NCI-H1092 treated with DMSO at 0.1 percent for 48 hours (cell line): ENCODE measurements at regions not wholly inside any gene's neighbourhood (a gene's known extent, or its start where the extent isn't known, plus 50 kb on each side); places are given as distances from the start of the nearest gene placed in this dataset.

ENCODE experiments used
- DNase-seq: peaks from one replicate; lab custom pipeline; 2025; lab: John Stamatoyannopoulos, UW

DNA sequence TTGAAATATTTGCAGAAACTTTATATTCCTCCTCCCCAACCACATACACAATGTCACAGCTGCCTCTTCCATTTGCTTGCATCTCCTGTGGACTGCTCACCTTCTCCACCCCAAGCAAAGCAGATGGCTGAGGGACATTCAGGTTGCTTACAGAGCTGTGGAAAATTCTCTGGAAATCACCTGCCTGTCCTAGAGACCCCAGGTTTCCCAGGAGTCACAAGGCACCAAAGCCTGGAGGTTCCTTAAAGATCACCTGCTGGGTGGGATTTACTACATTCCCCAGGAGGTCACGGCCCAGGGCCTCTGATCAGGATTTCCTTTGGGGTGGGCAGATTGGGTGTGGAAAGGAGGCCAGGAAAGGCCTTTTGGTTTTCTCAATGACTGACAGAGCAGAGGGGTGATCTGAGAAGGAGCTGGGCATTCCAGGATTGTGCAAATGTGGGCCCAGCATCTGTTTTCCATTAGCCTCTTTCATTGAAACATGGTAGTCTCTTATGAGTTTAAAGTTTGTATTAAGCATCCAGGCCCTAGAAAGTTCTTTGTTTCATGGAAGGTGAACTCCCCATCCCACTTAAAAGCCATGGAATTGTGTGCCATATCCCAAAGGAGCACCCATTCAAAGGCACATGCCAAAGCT is 410.7 kb upstream of the TNP1 start:
- no peak for DNase-seq

DNA sequence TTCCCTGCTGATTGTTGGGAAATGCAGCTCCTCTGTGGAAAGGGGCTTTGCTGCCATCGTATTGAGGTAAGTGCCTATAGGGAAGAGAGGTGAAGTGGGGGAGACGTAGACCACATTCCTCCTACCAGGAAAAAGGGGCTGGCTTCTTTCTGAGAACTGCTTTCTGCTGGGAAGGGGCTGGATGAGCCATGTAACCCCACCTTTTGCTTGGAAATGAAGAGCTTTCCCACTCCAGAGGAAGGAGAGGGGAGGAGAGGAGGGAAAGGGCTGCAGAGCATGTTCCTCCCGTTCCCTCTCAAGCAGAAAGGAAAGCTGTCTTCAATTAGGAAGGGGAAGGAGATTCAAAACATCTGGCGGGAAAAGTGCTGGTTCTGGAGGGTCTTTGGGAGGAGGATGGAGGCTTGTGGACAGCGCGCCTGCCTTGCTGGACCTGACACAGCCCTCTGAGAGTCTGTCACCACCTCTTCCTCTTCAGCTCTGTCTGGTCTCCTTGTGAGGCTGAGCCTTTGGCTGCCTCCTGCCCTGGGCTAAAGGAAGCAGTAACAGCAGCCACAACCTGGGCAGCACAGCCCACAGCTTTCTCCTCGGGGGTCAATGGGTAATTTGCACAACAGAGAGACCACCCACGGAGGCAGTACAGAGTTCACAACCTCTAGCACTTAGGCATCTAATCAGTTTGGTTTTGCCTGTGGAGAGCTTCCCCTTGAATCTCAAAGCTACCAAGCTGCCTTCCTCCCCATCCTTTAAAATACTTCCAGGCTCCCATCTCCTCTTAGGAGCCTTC is 410.0 kb upstream of the TNP1 start:
- no peak for DNase-seq

DNA sequence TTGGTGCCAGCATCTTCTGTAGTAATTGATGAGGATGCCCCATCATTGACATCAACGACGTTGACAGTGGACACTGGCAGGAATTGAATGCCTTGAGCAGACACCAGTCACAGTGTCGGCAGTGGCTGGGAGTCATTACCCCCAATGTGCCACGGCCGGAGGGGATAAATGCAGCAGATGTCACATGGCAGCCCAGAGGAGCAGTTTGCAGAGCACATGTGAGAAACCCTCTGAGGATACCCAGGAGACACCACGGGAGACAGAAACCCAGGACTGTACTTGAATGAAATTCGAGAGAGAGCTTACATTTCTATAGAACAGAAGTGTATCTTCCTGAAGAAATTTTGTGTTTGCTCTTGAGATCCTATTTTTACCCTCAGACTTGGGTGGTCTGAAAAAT is 409.1 kb upstream of the TNP1 start:
- no peak for DNase-seq

DNA sequence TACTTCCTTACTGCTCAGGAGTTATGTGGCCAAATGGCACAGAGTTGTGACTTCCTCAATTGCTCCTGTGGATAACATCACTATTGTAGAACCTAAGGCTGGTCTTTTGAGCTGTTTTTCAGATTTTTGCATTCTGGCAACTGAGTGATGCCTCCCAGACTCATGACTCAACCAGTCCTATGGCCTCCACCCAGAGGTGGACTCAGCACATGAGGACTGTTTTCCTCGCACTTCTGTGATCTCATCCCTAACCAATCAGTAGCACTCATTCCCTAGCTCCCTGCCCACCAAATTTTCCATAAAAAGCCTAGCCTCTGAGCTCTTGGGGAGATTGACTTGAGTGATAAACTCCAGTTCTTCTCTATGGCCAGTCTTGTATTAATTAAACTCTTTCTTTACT is 407.9 kb upstream of the TNP1 start:
- no peak for DNase-seq

DNA sequence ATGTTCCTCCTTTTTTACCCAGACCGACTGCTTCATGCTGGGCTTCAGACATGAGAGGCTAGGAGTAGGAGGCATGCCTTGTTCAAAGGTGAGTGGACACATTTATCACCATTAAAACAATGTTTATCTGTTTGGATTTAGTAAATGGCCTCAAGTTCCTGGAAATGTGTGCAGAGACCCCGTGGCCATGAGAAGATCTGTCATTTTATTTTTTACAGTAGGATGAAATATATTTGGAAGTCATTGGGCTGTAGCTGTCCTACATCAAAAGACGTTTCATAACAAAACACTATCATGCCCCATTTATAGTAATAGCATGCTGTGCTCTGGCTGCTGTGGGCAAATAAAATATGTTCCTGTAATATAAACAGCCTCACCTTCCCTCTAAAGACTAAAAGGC is 403.9 kb upstream of the TNP1 start:
- no peak for DNase-seq

DNA sequence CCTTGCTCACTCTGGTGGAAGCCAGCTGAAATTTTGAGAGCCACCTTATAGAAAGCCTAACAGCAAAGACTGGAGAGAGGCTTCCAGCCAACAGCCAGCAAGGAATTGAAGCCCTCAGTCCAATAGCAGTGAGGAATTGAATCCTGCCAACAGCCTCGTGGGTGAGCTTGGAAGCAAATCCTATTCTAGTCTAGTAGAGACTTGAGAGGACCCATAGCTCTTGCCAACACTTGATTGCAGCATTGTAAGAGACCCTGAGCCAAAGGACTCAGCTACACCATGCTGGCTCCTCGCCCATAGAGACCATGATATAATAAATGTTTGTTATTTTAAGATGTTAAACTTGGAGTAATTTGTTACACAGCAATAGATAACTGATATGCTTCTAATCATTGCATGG is 403.0 kb upstream of the TNP1 start:
- DNase-seq: no peak

DNA sequence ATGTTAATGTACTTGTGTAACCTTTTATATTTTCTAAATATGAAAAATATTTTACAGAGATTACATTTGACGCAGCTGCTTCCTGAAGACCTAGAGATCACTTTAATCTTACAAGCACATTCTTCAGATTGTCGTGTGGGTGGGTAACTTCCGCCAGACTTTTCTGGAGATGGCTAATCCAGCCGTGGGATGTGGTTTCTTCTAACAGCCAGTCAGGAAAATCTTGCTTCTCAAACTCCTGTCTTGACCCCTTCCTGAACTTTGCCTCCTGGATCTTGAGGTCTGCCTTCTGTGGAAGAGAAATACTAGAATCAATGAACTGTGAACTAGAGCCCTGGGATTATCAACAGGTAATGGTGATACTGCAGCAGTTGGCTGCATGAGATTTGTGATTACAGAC is 401.6 kb upstream of the TNP1 start:
- DNase-seq: no peak

DNA sequence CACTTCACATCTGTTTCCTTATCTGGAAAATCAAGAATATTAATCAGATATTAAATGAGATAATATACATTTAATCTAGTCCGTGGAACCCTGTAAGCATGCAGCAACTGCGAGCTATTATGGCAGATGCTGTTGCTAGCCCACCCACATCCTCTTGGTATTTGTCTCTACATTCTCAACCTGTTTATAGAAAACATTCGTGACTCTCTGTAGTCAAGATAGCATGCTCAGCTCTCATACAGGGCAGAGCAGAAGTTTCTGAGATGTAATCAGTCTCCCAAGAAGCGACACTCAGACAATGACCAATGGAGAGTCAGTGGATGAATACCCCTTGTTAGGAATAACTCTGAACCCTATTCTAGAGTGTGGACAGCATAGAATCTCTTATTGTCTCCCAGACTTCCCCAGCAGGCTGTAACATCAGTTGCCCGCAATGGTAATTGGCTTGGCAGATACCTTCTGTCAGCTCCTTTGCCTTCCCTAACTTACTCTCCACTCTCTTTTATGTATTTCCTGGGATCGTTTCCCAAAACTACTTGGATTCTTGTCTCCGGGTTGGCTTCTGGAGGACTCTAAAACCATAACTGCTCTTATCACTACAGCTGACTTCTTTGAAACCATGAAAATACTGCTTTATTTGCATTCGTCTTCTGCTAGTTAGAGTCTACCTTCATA is 400.7 kb upstream of the TNP1 start:
- no peak for DNase-seq

DNA sequence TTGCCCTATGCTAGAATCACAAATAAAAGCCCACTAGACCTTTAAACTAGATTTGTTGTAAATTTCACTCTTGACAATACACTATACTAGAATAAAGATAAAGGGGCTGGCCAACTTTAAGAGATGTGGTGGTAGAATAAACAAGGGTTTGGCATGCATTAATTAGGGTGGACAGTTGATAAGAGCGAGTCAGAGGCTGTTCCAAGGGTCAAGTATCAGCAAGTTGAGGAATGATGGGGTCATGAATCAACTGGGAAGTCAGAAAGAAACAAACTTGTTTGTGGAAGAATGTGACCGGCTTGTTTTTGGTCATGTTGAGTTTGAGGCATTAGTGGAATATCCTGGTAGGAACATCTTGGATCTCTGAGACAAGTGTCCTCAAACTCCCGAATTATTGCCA is 398.3 kb upstream of the TNP1 start:
- no peak for DNase-seq

DNA sequence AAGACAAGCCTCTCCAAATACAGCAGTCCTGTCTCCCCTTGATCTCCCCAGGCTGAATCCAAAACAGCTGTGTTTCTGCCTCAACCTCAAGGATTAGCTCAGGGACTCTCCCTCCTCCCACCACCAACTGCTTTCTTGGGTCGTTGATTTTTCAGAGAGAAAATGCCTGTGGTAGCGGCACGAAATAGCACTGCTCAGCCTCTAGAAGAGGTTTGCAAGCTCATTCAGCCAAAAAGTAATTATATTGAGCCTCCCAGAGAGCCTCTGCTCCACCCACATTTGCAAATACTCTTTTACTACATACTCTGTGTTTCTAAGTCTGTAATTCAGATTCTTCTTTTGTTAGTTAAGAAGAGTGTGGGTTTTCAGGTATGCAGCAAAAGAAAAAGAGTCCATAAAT is 396.4 kb upstream of the TNP1 start:
- no peak for DNase-seq

DNA sequence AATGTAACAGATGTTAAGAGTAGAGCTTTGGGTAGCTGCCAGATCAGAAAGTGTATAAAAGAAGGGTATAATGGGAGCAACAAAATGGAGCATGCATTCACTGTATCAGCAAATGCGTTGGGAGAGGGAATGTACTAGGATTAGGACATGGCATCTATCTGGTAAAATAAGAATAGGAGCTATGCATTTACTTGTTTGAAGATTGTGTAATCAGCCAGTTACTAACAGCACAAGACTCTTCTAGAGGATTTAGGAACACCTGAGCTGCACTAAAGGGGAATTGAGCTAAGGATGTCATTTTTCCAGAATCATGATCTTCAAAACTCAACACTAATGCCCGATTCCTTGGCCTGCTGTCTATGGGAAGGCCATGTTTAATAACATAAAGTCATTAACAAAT is 394.2 kb upstream of the TNP1 start:
- DNase-seq: no peak

DNA sequence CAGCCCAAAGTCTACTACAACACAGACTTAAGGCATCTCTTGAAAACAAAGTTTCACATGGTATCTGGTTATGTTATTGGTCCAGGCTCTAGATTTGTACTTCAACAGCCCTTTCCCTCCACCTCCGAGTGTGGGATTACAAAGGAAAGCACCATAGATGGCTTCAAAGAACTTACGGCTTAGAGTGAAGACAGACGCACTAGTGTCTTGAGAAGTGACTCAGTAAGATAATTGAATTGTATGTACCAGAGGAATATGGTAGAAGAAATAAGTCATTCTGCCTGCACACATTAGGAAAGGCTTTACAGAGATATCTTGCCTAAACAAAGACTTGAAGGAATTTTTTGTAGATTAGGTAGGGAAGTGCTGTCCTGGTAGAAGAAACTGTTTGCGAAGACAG is 392.3 kb upstream of the TNP1 start:
- no peak for DNase-seq

DNA sequence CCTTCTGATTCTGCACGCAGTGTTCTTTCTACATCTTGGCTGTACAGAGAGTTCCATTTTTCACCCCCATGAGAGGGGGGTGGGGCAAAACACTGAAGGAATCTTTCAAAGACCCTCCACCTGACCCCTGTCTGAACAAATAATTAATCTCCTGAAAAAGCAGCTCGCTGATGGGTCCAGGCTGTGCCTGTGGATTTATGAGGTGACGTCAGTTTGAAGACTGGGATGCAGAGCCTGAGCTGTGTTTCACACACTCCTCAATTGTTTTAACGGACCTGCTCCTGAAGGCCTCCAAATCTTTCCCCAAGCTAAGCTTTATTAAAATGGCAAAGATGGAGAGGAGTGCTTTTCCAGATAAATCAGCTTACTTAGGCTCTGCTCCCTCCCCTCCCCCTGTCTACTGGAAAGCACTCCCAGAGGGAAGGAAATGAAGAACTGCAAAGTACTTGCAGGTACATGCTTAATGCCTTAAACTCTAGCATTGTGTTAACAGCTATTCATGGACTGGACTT is 390.2 kb upstream of the TNP1 start:
- no peak for DNase-seq

DNA sequence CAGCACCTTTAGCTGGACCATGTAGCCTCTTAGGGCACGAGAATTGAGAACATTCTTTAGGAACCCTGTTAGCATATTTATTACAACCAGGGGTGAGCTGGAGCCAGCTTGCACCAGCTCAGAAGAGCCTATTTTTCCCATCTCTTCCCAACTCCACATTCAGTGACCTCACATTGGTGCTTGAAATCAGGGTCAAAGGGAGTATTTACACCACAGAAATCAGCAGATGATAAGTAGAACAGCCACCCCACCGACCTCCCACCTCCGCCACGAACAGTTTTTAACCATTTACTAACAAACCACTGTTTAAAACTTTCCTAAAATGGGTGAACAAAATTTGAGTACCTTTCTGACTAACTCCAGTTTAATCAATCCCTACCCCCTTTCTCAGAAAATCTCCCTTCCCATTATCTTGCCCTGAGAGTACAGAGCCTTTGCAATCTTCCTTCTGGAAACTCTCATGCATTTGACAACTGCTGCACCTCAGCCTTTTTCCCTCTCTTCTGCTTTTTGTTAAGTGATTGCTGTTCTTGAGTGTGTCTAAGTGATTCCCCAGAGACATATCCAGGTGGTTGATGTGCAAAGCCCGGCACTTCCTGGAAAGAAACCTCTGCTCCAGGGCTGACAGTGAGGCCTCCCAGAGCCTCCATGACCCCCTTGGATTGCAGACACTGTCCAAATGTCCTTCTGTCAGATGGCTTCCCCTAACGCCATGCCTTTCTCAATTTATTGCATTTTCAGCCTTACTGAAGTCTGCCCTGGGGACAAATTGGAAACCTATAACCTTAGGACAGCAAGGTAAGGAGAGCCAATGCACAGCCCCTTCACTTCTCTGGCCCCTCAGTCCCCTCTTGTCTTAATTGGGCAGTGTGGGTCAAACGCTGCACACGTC is 389.5 kb upstream of the TNP1 start:
- DNase-seq: no peak

DNA sequence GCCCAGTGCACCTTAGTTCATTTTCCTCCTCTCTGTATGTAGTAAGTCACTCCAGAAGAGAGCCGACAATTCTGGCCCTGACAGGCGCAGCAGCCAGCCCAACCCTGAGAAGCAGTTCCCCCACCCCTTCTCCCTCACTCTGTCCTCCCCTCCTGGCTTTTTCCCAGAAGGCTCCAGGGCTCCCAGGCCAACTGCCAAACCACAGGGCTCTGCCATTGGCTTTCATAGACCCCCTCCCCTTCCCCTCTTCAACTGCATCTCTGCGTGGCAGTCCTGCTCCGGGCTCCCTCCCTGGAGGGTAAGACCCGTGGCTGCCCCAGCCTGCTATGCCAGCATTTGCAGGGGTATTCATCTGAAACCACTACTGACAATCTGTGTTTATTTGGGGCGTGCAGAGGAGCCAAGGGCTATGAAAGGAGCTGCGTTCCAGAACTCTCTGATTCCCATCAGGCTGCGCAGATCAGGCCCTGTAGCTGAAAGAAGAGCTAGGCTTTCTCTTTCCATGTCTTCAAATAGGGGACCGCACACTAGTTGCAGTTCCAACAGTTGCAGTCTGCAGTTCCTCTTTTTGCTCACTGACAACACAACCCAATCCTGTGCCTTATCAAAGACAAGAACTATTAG is 388.6 kb upstream of the TNP1 start:
- peak; percentile 69 for DNase-seq

DNA sequence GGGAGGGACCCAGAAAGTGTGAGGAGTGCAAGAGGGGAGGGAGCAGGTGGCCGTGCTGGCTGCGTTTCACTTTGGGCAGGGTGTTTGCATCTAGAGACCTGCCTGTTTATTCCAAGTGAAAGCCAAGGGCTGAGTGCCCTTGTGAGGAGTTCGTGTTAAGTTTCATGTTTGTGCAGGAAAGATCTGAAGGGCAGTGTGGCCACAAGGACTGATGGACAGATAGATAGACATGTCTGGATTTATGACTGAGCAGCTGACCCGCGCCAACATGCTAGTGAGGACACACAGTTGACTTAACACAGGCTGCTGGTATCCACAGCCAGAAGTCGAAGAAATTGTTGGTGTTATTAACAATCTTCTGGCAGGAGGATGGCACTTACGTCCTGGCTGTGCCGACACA is 387.6 kb upstream of the TNP1 start:
- no peak for DNase-seq

DNA sequence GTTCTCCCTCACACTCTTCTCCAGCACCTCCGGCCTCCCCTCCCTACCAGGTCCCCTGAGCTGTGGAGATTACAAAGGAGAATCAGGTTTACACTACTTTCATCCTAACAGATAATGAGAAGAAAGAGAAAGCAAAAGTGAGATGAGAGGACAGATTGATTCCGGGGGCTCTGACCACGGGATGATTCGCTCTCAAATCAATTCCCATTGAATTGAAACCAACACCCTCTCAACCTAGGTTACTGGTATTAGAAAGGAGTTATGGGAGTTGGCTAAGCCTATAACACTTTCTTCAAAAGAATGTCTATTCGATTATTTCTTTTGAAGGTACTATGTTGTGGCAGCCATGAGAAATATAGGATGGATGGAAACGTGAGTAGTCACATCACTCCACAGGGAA is 386.2 kb upstream of the TNP1 start:
- DNase-seq: no peak

DNA sequence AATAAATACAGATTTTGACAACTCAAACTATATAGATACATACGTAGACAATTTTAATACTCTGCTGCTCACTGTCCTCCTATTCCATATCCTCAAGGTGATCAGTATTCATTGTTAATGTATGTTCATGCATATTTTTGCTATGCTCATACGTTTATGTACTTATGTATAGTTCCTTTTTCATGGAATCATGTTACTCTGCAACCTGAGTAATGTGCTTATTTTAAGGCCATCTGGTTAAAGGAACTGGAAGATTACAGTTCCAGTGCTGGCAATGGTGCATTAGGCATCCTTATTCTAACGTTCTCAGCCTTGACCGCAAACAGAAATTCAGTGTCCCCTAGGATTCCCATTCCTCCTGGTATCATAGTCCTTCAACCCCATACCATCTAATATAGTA is 385.0 kb upstream of the TNP1 start:
- DNase-seq: no peak

DNA sequence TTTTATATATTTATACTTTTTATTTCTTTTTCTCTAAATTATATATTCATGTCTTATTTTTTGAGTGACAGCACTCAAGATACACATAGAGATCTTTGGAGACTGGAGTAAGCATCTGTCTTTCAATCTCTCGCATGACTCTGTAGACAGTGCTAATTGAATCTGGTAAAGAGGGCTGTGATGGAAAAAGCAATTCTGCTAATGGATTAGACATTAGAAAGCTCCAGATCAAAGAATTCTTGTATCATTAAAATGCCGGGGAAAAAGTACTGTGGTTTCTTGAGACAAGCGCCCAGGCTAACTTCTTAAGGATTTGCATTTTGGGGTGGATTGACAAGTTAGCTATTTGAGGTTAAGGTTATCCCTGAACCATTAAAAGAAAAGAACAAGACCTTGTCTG is 383.1 kb upstream of the TNP1 start:
- DNase-seq: no peak

DNA sequence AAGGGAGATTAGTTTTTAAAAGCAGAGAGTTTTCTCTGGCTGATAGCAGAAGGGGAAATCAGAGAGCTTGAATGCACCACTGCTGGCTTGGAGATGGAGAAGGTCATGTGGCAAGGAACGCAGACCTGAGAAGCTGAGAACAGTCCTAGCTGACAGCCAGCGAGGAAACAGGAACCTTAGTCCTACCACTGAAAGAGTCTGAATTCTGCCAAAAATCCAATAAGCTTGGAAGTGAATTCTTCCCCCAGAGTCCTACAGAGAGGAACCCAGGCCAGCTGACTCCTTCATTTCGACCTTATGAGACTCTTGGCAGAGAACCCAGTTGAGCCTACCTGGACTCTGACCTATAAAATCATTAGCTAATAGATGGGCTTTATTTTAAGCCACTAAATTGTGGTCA is 371.9 kb upstream of the TNP1 start:
- DNase-seq: no peak

DNA sequence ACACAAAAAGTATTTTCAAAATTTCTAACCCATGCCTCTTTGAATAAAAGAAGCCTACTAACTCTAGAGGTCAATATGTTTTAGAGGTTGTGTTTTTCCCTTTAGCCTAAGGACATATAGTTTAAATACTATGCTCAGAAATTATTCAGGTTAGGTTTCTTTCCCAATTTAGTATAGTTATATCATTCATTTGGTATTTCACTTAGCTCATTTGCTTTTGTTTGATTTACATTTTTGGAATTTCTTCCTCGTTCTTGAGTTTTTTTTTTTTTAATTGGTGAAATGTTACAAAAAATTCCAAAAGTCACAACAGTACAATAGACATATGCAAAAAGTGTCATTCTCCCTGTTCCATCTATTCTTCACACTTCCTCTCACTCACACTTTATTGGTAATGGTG is 371.3 kb upstream of the TNP1 start:
- no peak for DNase-seq

DNA sequence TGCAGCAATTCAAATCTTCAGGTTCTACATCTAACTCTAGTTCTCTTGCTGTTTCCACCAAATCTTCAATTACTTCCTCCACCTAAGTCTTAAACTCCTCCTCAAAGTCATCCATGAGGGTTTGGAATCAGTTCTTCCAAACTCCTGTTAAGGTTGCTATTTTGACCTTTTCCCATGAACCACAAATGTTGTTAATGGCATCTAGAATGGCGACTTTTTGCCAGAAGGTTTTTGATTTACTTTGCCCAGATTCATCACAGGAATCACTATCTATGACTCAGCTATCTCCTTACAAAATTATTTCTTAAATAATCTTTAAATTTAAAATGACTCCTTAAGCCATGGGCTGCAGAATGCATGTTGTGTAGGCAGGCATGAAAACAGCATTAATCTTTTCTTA is 368.9 kb upstream of the TNP1 start:
- DNase-seq: no peak
